ENCODE measurements at regions not wholly inside any gene's neighbourhood (a gene's known extent, or its start where the extent isn't known, plus 50 kb on each side); places are given as distances from the start of the nearest gene placed in this dataset.
"Not testable (repeated sequence)": the region's sequence is repeated elsewhere in the genome, so short reads cannot be mapped to it uniquely, and the experiment has no call there.

GRCh38 chr14:42541535-42542001, 934.9 kb downstream of the LRFN5 start:
- no peak for DNase-seq

GRCh38 chr14:42535397-42535796, 928.7 kb downstream of the LRFN5 start:
- DNase-seq = no peak

GRCh38 chr14:42533476-42533875, 926.8 kb downstream of the LRFN5 start:
- DNase-seq = no peak

GRCh38 chr14:42532194-42532593, 925.5 kb downstream of the LRFN5 start:
- no peak for DNase-seq

- DNase-seq = no peak
These were observed 920.5 kb downstream of the LRFN5 start for GRCh38 chr14:42527141-42527540.

- DNase-seq = no peak
These were observed 917.0 kb downstream of the LRFN5 start for GRCh38 chr14:42523666-42524065.

- DNase-seq = no peak
These were observed 911.3 kb downstream of the LRFN5 start for GRCh38 chr14:42517806-42518500.

GRCh38 chr14:42513837-42514236, 907.2 kb downstream of the LRFN5 start:
- DNase-seq = no peak

- DNase-seq = no peak
These were observed 903.4 kb downstream of the LRFN5 start for GRCh38 chr14:42510071-42510470.

GRCh38 chr14:42508209-42508946, 901.7 kb downstream of the LRFN5 start:
- DNase-seq = no peak

- no peak for DNase-seq
These were observed 897.8 kb downstream of the LRFN5 start for GRCh38 chr14:42504433-42504832.

- DNase-seq = no peak
These were observed 892.5 kb downstream of the LRFN5 start for GRCh38 chr14:42499137-42499536.

GRCh38 chr14:42490536-42490935, 883.9 kb downstream of the LRFN5 start:
- DNase-seq = no peak

- no peak for DNase-seq
These were observed 882.3 kb downstream of the LRFN5 start for GRCh38 chr14:42488965-42489364.

GRCh38 chr14:42482345-42482971, 875.8 kb downstream of the LRFN5 start:
- DNase-seq = not testable (repeated sequence)

- DNase-seq = not testable (repeated sequence)
These were observed 875.0 kb downstream of the LRFN5 start for GRCh38 chr14:42481714-42482113.

GRCh38 chr14:42480255-42480654, 873.6 kb downstream of the LRFN5 start:
- no peak for DNase-seq

GRCh38 chr14:42475289-42475688, 868.6 kb downstream of the LRFN5 start:
- no peak for DNase-seq

- no peak for DNase-seq
These were observed 863.7 kb downstream of the LRFN5 start for GRCh38 chr14:42470427-42470719.

- no peak for DNase-seq
These were observed 863.2 kb downstream of the LRFN5 start for GRCh38 chr14:42469637-42470426.

GRCh38 chr14:42460673-42461072, 854.0 kb downstream of the LRFN5 start:
- no peak for DNase-seq

- DNase-seq = no peak
These were observed 852.6 kb downstream of the LRFN5 start for GRCh38 chr14:42459171-42459685.

GRCh38 chr14:42441615-42442014, 834.9 kb downstream of the LRFN5 start:
- no peak for DNase-seq
